Prostate gland (tissue), 2 donors: ENCODE measurements at regions not wholly inside any gene's neighbourhood (a gene's known extent, or its start where the extent isn't known, plus 50 kb on each side); places are given as distances from the start of the nearest gene placed in this dataset.
"Not testable (repeated sequence)": the region's sequence is repeated elsewhere in the genome, so short reads cannot be mapped to it uniquely, and the experiment has no call there.

ENCODE experiments used
- DNase-seq: peaks from one replicate; pipeline ENCODE4 v3.0.0-alpha.2; 2019; ENCODE audit warnings: low spot score
- H3K27ac ChIP-seq, 2 donors: fragments of 200-600 bp; sonication (generic); 2 replicates each; pipeline ENCODE4 v1.5.1; 2017 to 2019
- H3K27me3 ChIP-seq: fragments of 200-600 bp; sonication (generic); replicated peaks from 2 replicates; pipeline ENCODE4 v1.5.1; 2019; ENCODE audit not compliant: insufficient read depth
- H3K36me3 ChIP-seq, 2 donors: fragments of 200-600 bp; sonication (generic); 1 replicate in 1 of 2; 2 replicates in 1 of 2; pipeline versions ENCODE4 v1.5.1 to v1.8.1; 2017 to 2019
- H3K4me1 ChIP-seq: fragments of 200-600 bp; sonication (generic); replicated peaks from 2 replicates; pipeline ENCODE4 v1.5.1; 2019
- H3K4me3 ChIP-seq, 2 donors: fragments of 200-600 bp; sonication (generic); 2 replicates each; pipeline ENCODE4 v1.5.1; 2017 to 2019
- H3K9me3 ChIP-seq: fragments of 200-600 bp; sonication (generic); 2 replicates; pipeline ENCODE4 v1.5.1; 2017
- CTCF ChIP-seq, 4 experiments: fragments of 200-600 bp in 2 of 4; fragments of 450-650 bp in 2 of 4; sonication (generic) in 2 of 4; IDR thresholded peaks; 1 replicate in 3 of 4; 2 replicates in 1 of 4; pipeline ENCODE4 v1.5.1; 2016 to 2019; ENCODE audit warnings: antibody characterized with exemption in 4 of 4, mild to moderate bottlenecking in 2 of 4, moderate library complexity in 2 of 4
- POLR2A ChIP-seq: fragments of 450-650 bp; IDR thresholded peaks from one replicate; pipeline ENCODE4 v1.6.1; 2016; ENCODE audit warnings: antibody characterized with exemption, mild to moderate bottlenecking
- POLR2AphosphoS5 ChIP-seq: sonication (generic); formaldehyde crosslinking; IDR thresholded peaks from one replicate; pipeline ENCODE4 v1.6.1; 2017; ENCODE audit warnings: antibody characterized with exemption
- WGBS: methylation state at CpG from one replicate; pipeline ENCODE4 v1.1.5; 2018; 5-methylcytosine and 5-hydroxymethylcytosine counted together
- intact Hi-C: fragments of 100-400 bp; cut with DNase I; formaldehyde crosslinking; loops from one replicate; pipeline ENCODE4 v1.14.2; 2022

DNA sequence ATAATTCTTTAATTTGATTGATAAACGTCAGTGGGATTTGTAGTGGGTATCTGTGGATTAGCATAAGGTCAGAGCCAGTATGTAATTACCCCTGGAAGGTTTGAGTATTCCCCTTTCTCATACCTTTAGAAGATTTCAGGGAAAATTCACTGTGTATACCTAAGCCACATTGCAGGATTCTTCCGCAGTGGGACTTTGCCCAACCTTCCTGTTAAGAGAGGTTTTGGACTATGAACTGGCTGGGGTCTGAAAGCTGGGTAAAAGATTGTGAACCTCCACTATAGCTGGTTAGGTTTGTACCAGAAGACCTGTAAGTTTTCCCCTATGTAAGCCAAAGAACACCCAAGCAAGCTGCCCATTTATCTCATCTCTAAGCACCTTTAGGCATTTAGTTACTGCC is 150.2 kb downstream of the TTC6 start:
- no peak for DNase-seq
- no peak overlapping the region for H3K27ac ChIP-seq
- no peaks in the 10 kb centered on the region for H3K9me3 ChIP-seq
- 98% methylated on average over 2 of the region's 2 CpGs for WGBS
- TF ChIP-seq POLR2AphosphoS5, result no peak
- no peak for TF ChIP-seq CTCF (IDR thresholded peaks at IDR 0.05)
- TF ChIP-seq POLR2A, result no peak
- H3K27me3 ChIP-seq, result no peaks in the 10 kb centered on the region
- H3K36me3 ChIP-seq, result no peaks in the 10 kb centered on the region
- intact Hi-C loops, result no loop called here
- no peaks in the 10 kb centered on the region for H3K4me1 ChIP-seq
- no peak overlapping the region for H3K4me3 ChIP-seq

GRCh38 chr14:37746140-37746832 is 150.9 kb downstream of the TTC6 start:
- Histone ChIP-seq H3K27me3 (no peaks in the 10 kb centered on the region), H3K9me3 (no peaks in the 10 kb centered on the region), H3K4me1 (no peaks in the 10 kb centered on the region), H3K27ac (no peak overlapping the region), H3K36me3 (no peaks in the 10 kb centered on the region), H3K4me3 (no peak overlapping the region)
- intact Hi-C loops, result no loop called here
- WGBS, result 88% methylated on average over 1 of the region's 1 CpG
- no peak for DNase-seq
- TF ChIP-seq POLR2AphosphoS5 (no peak), CTCF (IDR thresholded peaks at IDR 0.05) (no peak), POLR2A (no peak)

DNA sequence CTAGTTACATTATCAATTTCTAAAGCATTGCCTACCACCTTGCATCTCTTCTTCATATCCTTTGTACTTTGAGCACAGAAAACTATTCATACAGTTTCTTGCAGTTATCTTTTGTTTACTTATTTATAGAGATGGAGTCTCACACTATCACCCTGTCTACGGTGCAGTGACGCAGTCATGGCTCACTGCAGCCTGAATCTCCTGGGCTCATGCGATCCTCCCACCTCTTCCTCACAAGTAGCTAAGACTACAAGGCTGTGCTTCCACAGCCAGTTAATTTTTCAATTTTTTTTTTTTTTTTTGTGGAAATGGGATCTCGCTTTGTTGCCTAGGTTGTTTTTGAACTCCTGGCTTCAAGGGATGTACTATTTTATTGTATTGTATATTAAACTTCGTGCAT is 158.0 kb downstream of the TTC6 start:
- intact Hi-C loops, result no loop called here
- H3K4me1 ChIP-seq, result no peaks in the 10 kb centered on the region
- H3K9me3 ChIP-seq, result no peaks in the 10 kb centered on the region
- TF ChIP-seq POLR2A, result no peak
- TF ChIP-seq POLR2AphosphoS5, result no peak
- no peak for TF ChIP-seq CTCF (IDR thresholded peaks at IDR 0.05)
- H3K36me3 ChIP-seq, result no peaks in the 10 kb centered on the region
- DNase-seq, result no peak
- H3K27ac ChIP-seq, result no peak overlapping the region
- 87% methylated on average over 5 of the region's 5 CpGs for WGBS
- H3K4me3 ChIP-seq, result no peak overlapping the region
- no peaks in the 10 kb centered on the region for H3K27me3 ChIP-seq

GRCh38 chr14:37760275-37760674 is 164.8 kb downstream of the TTC6 start:
- 61% methylated on average over 2 of the region's 2 CpGs for WGBS
- intact Hi-C loops, H3K27me3 ChIP-seq, H3K4me3 ChIP-seq, H3K4me1 ChIP-seq, DNase-seq, H3K9me3 ChIP-seq, H3K27ac ChIP-seq, H3K36me3 ChIP-seq: not testable (repeated sequence)

- no peaks in the 10 kb centered on the region for H3K4me1 ChIP-seq
- no peaks in the 10 kb centered on the region for H3K9me3 ChIP-seq
- TF ChIP-seq CTCF (IDR thresholded peaks at IDR 0.05), result no peak
- no peak for TF ChIP-seq POLR2AphosphoS5
- no peak for TF ChIP-seq POLR2A
- no peaks in the 10 kb centered on the region for H3K27me3 ChIP-seq
- no peak for DNase-seq
- WGBS, result 92% methylated on average over 3 of the region's 3 CpGs
- H3K36me3 ChIP-seq, result no peaks in the 10 kb centered on the region
- H3K27ac ChIP-seq, result no peak overlapping the region
- H3K4me3 ChIP-seq, result no peak overlapping the region
- intact Hi-C loops, result no loop called here
Observed at GRCh38 chr14:37763266-37763665, 167.8 kb downstream of the TTC6 start.

- H3K27me3 ChIP-seq, DNase-seq, intact Hi-C loops, H3K27ac ChIP-seq, H3K4me3 ChIP-seq, H3K9me3 ChIP-seq, H3K4me1 ChIP-seq, H3K36me3 ChIP-seq: not testable (repeated sequence)
- WGBS, result 89% methylated on average over 23 of the region's 23 CpGs
Observed at GRCh38 chr14:37772283-37772682, 176.9 kb downstream of the TTC6 start.
